ENCODE measurements at regions not wholly inside any gene's neighbourhood (a gene's known extent, or its start where the extent isn't known, plus 50 kb on each side); places are given as distances from the start of the nearest gene placed in this dataset.
"Not testable (repeated sequence)": the region's sequence is repeated elsewhere in the genome, so short reads cannot be mapped to it uniquely, and the experiment has no call there.

- TF ChIP-seq POLR2A (IDR thresholded peaks at IDR 0.05) (no peak), CTCF (IDR thresholded peaks at IDR 0.05) (no peak), EP300 (IDR thresholded peaks at IDR 0.05) (no peak)
- H3K27ac ChIP-seq = peak overlapping the region in 3 of 4 donors; percentile 15 to 62 (median 48)
- H3K4me3 ChIP-seq = peak overlapping the region in 3 of 4 donors; percentile 18 to 48 (median 40)
- H3K36me3 ChIP-seq = no peaks in the 10 kb centered on the region
- no peaks in the 10 kb centered on the region for H3K27me3 ChIP-seq
- peak in 1 of 2 donors; percentile 39 for DNase-seq (ENCODE audit: low spot score in 2 of 2)
- peaks cover 0 to 7% (median 0%) of the 10 kb centered on the region in 4 donors for H3K4me1 ChIP-seq
- no peaks in the 10 kb centered on the region for H3K9me3 ChIP-seq
- 50 to 70% methylated on average over 10 of the region's 10 CpGs for WGBS, 2 donors
These were observed 575.8 kb downstream of the DACH1 start for GRCh38 chr13:71290963-71291841.

- H3K4me3 ChIP-seq, H3K27ac ChIP-seq: not testable (repeated sequence)
- 79 to 90% methylated on average over 3 of the region's 3 CpGs for WGBS, 2 donors
These were observed 577.0 kb downstream of the DACH1 start for GRCh38 chr13:71289980-71290379.

GRCh38 chr13:71285700-71286099 lies 581.3 kb downstream of the DACH1 start:
- WGBS, 2 donors = 90 to 94% methylated on average over 1 of the region's 1 CpG

More at GRCh38 chr13:71289980-71290379, 577.0 kb downstream of the DACH1 start:
- not testable (repeated sequence) for H3K9me3 ChIP-seq; H3K36me3 ChIP-seq; H3K4me1 ChIP-seq; DNase-seq (ENCODE audit: low spot score in 2 of 2); H3K27me3 ChIP-seq

GRCh38 chr13:71278512-71278911 lies 588.5 kb downstream of the DACH1 start:
- no peak for DNase-seq (ENCODE audit: low spot score in 2 of 2)
- Histone ChIP-seq H3K4me1 (no peaks in the 10 kb centered on the region), H3K27me3 (no peaks in the 10 kb centered on the region), H3K4me3 (no peak overlapping the region), H3K27ac (no peak overlapping the region), H3K9me3 (no peaks in the 10 kb centered on the region), H3K36me3 (no peaks in the 10 kb centered on the region)
- TF ChIP-seq POLR2A (IDR thresholded peaks at IDR 0.05) (no peak), EP300 (IDR thresholded peaks at IDR 0.05) (no peak), CTCF (IDR thresholded peaks at IDR 0.05) (no peak)
- 19 to 25% methylated on average over 2 of the region's 2 CpGs for WGBS, 2 donors

More at GRCh38 chr13:71285700-71286099, 581.3 kb downstream of the DACH1 start:
- no peaks in the 10 kb centered on the region for H3K9me3 ChIP-seq
- no peak for DNase-seq (ENCODE audit: low spot score in 2 of 2)
- no peak overlapping the region for H3K27ac ChIP-seq
- no peak overlapping the region for H3K4me3 ChIP-seq
- TF ChIP-seq CTCF (IDR thresholded peaks at IDR 0.05) (no peak), POLR2A (IDR thresholded peaks at IDR 0.05) (no peak), EP300 (IDR thresholded peaks at IDR 0.05) (no peak)
- no peaks in the 10 kb centered on the region for H3K4me1 ChIP-seq
- H3K27me3 ChIP-seq = no peaks in the 10 kb centered on the region
- no peaks in the 10 kb centered on the region for H3K36me3 ChIP-seq

- Histone ChIP-seq H3K36me3 (no peaks in the 10 kb centered on the region), H3K4me1 (no peaks in the 10 kb centered on the region), H3K27ac (no peak overlapping the region), H3K9me3 (no peaks in the 10 kb centered on the region), H3K27me3 (no peaks in the 10 kb centered on the region), H3K4me3 (no peak overlapping the region)
- no peak for DNase-seq (ENCODE audit: low spot score in 2 of 2)
- 80 to 83% methylated on average over 5 of the region's 5 CpGs for WGBS, 2 donors
- no peak for TF ChIP-seq POLR2A (IDR thresholded peaks at IDR 0.05)
- no peak for TF ChIP-seq EP300 (IDR thresholded peaks at IDR 0.05)
- TF ChIP-seq CTCF (IDR thresholded peaks at IDR 0.05) = no peak
These were observed 591.9 kb downstream of the DACH1 start for GRCh38 chr13:71274923-71275608.

Measured in tibial nerve (tissue), 4 donors.